ENCODE measurements at regions not wholly inside any gene's neighbourhood (a gene's known extent, or its start where the extent isn't known, plus 50 kb on each side); places are given as distances from the start of the nearest gene placed in this dataset.
"Not testable (repeated sequence)": the region's sequence is repeated elsewhere in the genome, so short reads cannot be mapped to it uniquely, and the experiment has no call there.

GRCh38 chr2:39487398-39488250, 50.5 kb upstream of the MAP4K3 start:
- no peak for DNase-seq (ENCODE audit: low read depth)

DNA sequence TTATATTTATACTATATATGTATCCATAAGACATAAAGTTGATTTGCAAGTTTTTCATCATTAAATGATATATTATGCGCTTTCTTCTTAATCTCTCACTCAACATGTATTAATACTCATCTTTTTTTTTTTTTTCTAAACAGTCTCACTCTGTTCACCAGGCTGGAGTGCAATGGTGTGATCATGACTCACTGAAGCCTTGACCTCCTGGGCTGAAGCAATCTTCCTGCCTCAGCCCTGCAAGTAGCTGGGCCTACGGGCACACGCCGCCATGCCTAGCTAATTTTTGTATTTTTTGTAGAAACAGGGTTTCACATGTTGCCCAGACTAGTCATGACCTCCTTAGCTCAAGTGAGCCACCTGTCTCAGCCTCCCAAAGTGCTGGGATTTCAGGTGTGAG, 51.4 kb upstream of the MAP4K3 start:
- no peak for DNase-seq (ENCODE audit: low read depth)

GRCh38 chr2:39490586-39490985, 53.5 kb upstream of the MAP4K3 start:
- no peak for DNase-seq (ENCODE audit: low read depth)

DNA sequence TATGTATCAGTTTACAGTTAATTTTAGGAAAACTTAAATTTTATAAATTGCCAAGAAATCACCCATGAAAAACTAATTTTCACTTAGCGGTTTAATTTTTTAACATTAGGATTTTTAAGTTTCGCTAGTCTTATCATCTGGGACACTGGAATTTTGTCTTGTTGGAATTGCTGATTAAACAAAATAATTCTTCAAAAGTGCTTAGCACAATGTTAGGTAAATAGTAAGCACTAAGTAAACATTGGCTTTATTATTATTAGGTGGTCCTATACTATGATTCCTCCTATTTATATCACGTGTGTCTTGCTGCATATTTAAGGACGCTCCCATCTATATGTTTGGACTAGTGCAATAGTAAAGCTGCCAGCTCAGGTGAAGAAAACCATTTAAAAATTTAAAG, 54.6 kb upstream of the MAP4K3 start:
- no peak for DNase-seq (ENCODE audit: low read depth)

- DNase-seq (ENCODE audit: low read depth): no peak
Measured at GRCh38 chr2:39492095-39492590, 55.1 kb upstream of the MAP4K3 start.

DNA sequence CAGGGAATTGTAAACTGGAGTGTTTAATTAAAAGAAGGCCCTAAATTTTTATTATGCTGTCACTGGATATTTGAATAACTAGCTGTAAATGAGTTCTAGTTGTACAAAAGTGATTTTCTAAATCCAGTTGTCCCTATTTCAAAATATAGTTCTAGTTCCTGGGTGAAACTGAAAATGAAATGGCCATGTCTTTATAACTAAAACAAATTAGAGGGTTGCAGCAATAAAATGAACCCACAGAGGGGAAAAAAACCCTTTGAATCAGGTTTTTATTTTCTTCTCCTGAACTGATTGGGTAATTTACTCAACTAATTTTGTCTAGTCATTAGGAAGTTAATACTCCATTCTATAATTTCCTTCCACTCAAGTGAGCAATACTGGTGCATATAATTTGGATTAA, 55.6 kb upstream of the MAP4K3 start:
- no peak for DNase-seq (ENCODE audit: low read depth)

DNA sequence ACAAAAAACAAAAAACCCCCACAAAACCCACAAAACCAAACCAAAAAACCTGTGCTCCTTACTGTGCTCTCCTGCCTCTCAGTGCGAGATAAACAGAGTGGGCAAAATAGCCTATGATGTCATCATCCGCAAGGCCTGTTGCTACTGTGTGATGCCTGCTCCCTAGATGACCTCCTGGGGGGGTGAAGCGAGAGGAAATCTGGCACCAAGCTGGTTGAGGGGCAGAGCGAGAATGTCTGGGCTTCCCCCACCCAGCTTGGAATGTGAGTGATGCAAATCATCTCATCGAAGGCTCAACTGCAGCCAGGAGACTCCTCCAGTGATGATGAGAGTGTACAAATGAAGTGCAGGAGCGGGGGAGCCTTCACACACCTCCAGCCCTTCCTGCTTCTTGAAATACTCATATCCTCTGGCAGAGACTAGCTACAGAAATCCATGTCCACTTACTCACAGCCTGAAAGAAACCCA, 57.7 kb upstream of the MAP4K3 start:
- no peak for DNase-seq (ENCODE audit: low read depth)

GRCh38 chr2:39497082-39497801, 60.2 kb upstream of the MAP4K3 start:
- DNase-seq (ENCODE audit: low read depth): no peak

GRCh38 chr2:39498176-39498575, 61.1 kb upstream of the MAP4K3 start:
- not testable (repeated sequence) for DNase-seq (ENCODE audit: low read depth)

DNA sequence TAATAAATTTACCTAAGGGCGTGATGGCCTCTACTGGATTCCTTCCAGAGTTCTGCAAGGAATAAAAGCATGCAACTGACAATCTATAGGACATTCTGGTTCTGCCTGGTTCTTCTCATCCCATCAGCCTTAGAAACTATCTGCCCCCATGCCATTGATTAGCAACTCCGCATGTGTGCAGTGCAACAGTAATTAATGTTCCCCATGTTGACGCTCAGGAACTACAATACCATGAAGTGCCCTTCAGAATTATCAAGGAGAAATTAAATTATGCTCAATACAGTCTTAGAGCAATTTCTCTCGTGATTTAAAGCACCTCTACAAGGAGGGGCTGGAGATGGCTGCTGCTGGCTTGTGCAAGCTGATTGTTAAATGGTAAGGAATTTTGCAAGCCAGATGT, 61.7 kb upstream of the MAP4K3 start:
- no peak for DNase-seq (ENCODE audit: low read depth)

GRCh38 chr2:39499336-39499735, 62.3 kb upstream of the MAP4K3 start:
- DNase-seq (ENCODE audit: low read depth): no peak

GRCh38 chr2:39501412-39501811, 64.3 kb upstream of the MAP4K3 start:
- DNase-seq (ENCODE audit: low read depth): no peak

DNA sequence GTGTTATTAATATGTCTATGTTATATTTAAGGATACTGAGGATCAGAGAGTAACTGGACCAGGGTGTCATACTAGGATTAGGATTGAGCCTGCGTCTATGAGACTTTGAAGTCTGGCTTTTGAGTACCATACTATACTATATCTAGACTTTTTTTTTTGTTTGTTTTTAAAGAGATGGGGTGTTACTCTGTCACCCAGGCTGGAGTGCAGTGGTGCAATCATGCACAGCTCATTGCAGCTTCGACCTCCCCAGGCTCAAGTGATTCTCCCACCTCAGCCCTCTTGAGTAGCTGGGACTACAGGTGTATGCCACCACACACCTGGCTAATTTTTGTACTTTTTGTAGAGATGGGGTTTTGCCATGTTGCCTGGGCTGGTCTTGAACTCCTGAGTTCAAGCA, 66.2 kb upstream of the MAP4K3 start:
- no peak for DNase-seq (ENCODE audit: low read depth)

- DNase-seq (ENCODE audit: low read depth): no peak
Measured at GRCh38 chr2:39504790-39505335, 67.8 kb upstream of the MAP4K3 start.

GRCh38 chr2:39506215-39506614, 69.1 kb upstream of the MAP4K3 start:
- DNase-seq (ENCODE audit: low read depth): no peak

- DNase-seq (ENCODE audit: low read depth): no peak
Measured at GRCh38 chr2:39508198-39508597, 71.1 kb upstream of the MAP4K3 start.

GRCh38 chr2:39510140-39510539, 73.1 kb upstream of the MAP4K3 start:
- DNase-seq (ENCODE audit: low read depth): no peak

DNA sequence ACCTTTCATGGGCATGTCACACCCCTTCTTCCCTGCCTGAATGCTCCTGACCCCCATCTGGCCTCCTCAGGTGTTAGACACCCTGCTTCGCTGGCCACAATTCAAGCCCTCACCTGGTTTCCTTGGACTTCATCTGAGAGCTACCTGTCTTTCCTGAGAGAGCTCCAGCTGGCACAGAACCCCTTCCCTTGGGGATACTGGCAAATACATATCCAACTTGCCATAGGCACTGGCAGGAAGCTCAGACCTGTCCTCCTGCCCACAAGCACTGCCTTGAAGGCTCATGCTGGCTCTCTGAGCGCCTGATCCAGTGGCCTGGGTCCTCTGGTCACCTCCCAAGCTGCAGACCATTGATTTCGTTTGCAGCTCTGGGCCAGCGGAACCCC, 74.1 kb upstream of the MAP4K3 start:
- DNase-seq (ENCODE audit: low read depth): no peak

GRCh38 chr2:39511605-39512433, 74.7 kb upstream of the MAP4K3 start:
- DNase-seq (ENCODE audit: low read depth): no peak

DNA sequence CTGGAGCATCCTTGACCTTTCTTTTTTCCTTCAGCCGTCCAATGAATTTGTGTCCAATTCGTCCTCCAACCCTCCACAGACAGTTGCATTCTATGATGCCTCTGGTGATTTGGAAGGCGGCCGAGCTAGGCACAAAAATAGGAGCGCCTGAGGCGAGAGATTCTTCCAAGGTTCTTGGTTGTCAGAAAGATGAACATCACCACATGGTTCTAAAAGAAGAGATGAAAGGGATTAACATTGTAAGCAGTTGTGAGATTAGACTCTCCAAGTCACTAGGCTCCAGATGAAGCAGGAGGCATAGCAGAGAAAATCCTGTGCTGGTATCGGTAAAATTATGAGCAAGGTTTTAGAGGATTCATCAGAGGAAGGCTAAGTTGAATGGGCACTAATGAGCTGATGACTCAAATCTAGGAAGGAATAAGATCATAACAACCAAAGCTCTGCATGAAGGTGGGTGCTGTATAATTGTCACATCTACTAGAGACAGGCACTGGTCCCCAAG, 75.4 kb upstream of the MAP4K3 start:
- no peak for DNase-seq (ENCODE audit: low read depth)

GRCh38 chr2:39512941-39513340, 75.9 kb upstream of the MAP4K3 start:
- DNase-seq (ENCODE audit: low read depth): no peak

- peak; percentile 58 for DNase-seq (ENCODE audit: low read depth)
Measured at GRCh38 chr2:39513641-39514094, 76.6 kb upstream of the MAP4K3 start.
